Right kidney (tissue), 1 donor: ENCODE measurements at regions not wholly inside any gene's neighbourhood (a gene's known extent, or its start where the extent isn't known, plus 50 kb on each side); places are given as distances from the start of the nearest gene placed in this dataset.

Experiments used
- DNase-seq: peaks from one replicate; pipeline ENCODE4 v3.0.0-alpha.2; 2016

GRCh38 chr2:196224756-196225155 lies 53.4 kb upstream of the STK17B start:
- no peak for DNase-seq

GRCh38 chr2:196225213-196225612 lies 53.8 kb upstream of the STK17B start:
- DNase-seq: no peak

GRCh38 chr2:196226058-196226706 lies 54.8 kb upstream of the STK17B start:
- no peak for DNase-seq

- DNase-seq: no peak
These were observed 55.3 kb upstream of the STK17B start for GRCh38 chr2:196226707-196227065.

GRCh38 chr2:196229013-196229412 lies 57.6 kb upstream of the STK17B start:
- no peak for DNase-seq

GRCh38 chr2:196230061-196230854 lies 58.9 kb upstream of the STK17B start:
- no peak for DNase-seq

- DNase-seq: no peak
These were observed 61.8 kb upstream of the STK17B start for GRCh38 chr2:196233021-196233804.

- no peak for DNase-seq
These were observed 62.6 kb upstream of the STK17B start for GRCh38 chr2:196233805-196234475.

- DNase-seq: no peak
These were observed 63.3 kb upstream of the STK17B start for GRCh38 chr2:196234672-196235071.

GRCh38 chr2:196238836-196239380 lies 67.5 kb upstream of the STK17B start:
- DNase-seq: no peak

GRCh38 chr2:196239622-196240587 lies 68.5 kb upstream of the STK17B start:
- no peak for DNase-seq

GRCh38 chr2:196241175-196241574 lies 69.8 kb upstream of the STK17B start:
- DNase-seq: no peak

GRCh38 chr2:196242131-196242620 lies 70.8 kb upstream of the STK17B start:
- DNase-seq: no peak

GRCh38 chr2:196244516-196244915 lies 73.1 kb upstream of the STK17B start:
- DNase-seq: no peak

GRCh38 chr2:196244966-196245365 lies 73.6 kb upstream of the STK17B start:
- no peak for DNase-seq

- no peak for DNase-seq
These were observed 74.2 kb upstream of the STK17B start for GRCh38 chr2:196245378-196246140.

- DNase-seq: no peak
These were observed 76.0 kb upstream of the STK17B start for GRCh38 chr2:196247114-196247975.

- DNase-seq: no peak
These were observed 76.5 kb upstream of the STK17B start for GRCh38 chr2:196247976-196248280.

- no peak for DNase-seq
These were observed 77.2 kb upstream of the STK17B start for GRCh38 chr2:196248467-196249094.
